Gastroesophageal sphincter (tissue), 3 donors: ENCODE measurements at regions not wholly inside any gene's neighbourhood (a gene's known extent, or its start where the extent isn't known, plus 50 kb on each side); places are given as distances from the start of the nearest gene placed in this dataset.

Experiments
- EP300 ChIP-seq: sonication (generic); formaldehyde crosslinking; IDR thresholded peaks from one replicate; pipeline ENCODE4 v1.6.1; 2017; ENCODE audit warnings: antibody characterized with exemption, mild to moderate bottlenecking
- POLR2A ChIP-seq, 2 donors: fragments of 450-650 bp; IDR thresholded peaks; one replicate each; pipeline ENCODE4 v1.6.1; 2017; ENCODE audit warnings: antibody characterized with exemption in 2 of 2, mild to moderate bottlenecking in 2 of 2, moderate library complexity in 1 of 2
- POLR2AphosphoS5 ChIP-seq: sonication (generic); formaldehyde crosslinking; IDR thresholded peaks from one replicate; pipeline ENCODE4 v1.6.1; 2017; ENCODE audit warnings: antibody characterized with exemption
- TF ChIP-seq, protein P1 (sequence below), 4 experiments: fragments of 200-600 bp in 2 of 4; fragments of 450-650 bp in 2 of 4; sonication (generic) in 1 of 4; IDR thresholded peaks; one replicate each; pipeline ENCODE4 v1.5.1; 2017 to 2019; ENCODE audit warnings: antibody characterized with exemption in 4 of 4, mild to moderate bottlenecking in 2 of 4, moderate library complexity in 2 of 4

DNA sequence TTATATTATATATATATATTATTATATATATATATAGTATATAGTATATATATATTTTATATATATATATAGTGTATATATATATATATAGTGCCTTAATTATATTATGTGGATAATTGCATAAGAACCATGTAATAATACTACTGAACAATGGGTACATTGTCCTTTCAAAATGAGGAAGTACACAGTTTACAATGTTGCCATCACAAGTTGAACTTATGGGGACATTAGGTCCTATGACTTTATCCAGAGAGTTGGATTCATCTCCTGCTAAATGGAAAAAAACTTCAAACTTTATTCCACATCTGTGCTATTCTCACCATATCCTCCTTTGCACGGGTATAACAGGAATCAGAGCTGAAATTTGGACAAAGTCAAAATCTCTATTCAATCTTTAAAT is 105.0 kb upstream of the AGR3 start:
- TF ChIP-seq, protein P1, sequence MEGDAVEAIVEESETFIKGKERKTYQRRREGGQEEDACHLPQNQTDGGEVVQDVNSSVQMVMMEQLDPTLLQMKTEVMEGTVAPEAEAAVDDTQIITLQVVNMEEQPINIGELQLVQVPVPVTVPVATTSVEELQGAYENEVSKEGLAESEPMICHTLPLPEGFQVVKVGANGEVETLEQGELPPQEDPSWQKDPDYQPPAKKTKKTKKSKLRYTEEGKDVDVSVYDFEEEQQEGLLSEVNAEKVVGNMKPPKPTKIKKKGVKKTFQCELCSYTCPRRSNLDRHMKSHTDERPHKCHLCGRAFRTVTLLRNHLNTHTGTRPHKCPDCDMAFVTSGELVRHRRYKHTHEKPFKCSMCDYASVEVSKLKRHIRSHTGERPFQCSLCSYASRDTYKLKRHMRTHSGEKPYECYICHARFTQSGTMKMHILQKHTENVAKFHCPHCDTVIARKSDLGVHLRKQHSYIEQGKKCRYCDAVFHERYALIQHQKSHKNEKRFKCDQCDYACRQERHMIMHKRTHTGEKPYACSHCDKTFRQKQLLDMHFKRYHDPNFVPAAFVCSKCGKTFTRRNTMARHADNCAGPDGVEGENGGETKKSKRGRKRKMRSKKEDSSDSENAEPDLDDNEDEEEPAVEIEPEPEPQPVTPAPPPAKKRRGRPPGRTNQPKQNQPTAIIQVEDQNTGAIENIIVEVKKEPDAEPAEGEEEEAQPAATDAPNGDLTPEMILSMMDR (IDR thresholded peaks at IDR 0.05), result no peak
- TF ChIP-seq POLR2A (IDR thresholded peaks at IDR 0.05) (no peak), EP300 (no peak), POLR2AphosphoS5 (no peak)
